GM10266 (cell line): ENCODE measurements at regions not wholly inside any gene's neighbourhood (a gene's known extent, or its start where the extent isn't known, plus 50 kb on each side); places are given as distances from the start of the nearest gene placed in this dataset.

Experiments
- DNase-seq: peaks from one replicate; pipeline ENCODE4 v3.0.0; 2012; ENCODE audit errors: extremely low spot score
- TF ChIP-seq, protein P1 (sequence below): IDR thresholded peaks from 2 replicates; pipeline ENCODE4 v1.5.1; 2012; ENCODE audit warnings: mild to moderate bottlenecking, low read depth; ENCODE audit not compliant: control insufficient read depth, insufficient read depth; ENCODE audit errors: missing control alignments

DNA sequence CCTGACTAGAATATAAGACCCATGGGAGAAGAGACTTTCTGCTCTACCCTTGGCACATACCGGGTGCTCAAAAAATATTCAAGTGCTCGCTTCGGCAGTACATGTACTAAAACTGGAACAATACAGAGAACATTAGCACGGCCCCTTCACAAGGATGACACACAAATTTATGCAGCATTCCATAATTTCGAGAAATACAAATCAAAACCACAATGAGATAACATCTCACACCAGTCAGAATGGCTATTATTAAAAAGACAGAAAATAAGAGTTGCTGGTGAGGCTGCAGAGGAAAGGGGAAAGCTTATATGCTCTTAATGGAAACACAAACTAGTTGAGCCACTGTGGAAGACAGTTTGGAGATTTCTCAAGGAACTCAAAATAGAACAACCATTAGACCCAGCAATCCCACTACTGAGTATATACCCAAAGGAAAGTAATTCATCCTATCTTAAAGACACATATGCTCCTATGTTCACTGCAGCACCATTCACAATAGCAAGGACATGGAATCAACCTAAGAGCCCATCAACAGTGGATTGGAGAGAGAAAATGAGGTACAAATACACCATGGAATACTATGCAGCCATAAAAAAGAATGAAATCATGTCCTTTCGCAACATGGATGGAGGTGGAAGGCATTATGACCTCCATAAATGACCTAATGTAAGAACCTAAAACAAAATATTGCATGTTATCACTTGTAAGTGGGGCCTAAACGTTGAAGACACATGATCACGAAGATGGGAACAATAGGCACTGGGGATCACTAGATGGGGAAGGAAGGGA is 71.6 kb upstream of the CYP1B1 start:
- TF ChIP-seq, protein P1, sequence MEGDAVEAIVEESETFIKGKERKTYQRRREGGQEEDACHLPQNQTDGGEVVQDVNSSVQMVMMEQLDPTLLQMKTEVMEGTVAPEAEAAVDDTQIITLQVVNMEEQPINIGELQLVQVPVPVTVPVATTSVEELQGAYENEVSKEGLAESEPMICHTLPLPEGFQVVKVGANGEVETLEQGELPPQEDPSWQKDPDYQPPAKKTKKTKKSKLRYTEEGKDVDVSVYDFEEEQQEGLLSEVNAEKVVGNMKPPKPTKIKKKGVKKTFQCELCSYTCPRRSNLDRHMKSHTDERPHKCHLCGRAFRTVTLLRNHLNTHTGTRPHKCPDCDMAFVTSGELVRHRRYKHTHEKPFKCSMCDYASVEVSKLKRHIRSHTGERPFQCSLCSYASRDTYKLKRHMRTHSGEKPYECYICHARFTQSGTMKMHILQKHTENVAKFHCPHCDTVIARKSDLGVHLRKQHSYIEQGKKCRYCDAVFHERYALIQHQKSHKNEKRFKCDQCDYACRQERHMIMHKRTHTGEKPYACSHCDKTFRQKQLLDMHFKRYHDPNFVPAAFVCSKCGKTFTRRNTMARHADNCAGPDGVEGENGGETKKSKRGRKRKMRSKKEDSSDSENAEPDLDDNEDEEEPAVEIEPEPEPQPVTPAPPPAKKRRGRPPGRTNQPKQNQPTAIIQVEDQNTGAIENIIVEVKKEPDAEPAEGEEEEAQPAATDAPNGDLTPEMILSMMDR, result no peak
- DNase-seq, result no peak

DNA sequence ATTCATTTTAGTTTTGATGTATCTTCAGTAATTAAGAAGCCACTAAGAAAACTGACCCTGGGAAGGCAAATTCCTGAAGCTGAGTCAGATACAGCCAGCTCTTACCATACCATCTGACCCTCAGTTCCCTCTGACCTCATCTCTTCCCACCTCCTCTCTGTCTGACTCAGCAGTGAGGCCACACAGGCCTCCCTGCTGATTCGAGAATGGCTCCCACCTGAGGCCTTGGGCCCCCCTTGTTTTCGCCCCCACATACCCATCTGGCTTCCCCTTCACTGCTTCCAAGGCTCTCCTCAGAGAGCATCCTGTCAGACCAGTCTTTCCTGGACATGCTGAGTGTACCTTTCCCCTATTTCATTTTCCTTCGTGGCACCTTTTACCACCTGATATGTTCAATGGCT is 71.0 kb upstream of the CYP1B1 start:
- TF ChIP-seq, protein P1, result no peak
- peak; percentile 65 for DNase-seq

DNA sequence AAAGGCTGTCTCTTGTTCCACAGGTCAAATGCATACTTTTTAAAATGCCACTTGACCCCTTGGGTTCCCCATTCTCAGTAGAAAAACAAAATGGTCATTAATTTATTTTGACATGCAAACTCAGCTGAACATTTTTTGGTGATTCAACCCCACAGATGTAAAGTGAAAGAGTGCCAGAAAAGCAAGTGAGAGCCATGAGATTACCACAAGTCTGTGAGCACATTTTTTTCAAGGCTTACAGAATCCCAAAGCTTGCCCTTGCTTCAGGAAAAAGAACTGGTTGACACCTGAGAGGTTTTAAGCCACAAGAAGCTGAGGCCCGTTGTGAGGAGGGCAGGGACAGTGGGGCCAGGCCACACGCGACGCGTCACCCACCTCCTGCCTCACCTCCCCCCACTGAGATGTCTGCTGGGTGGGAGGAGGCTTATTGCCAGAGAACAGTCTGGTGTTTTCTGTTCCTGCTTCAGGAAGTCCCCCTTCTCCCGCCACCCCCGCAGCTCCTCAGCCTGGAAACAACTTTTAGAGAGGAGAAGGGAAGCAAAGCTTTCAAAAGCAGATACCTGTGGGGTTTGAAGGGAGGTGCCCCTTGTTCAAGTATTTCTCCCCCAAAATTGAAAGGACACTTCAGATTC is 70.4 kb upstream of the CYP1B1 start:
- peak; percentile 51 for DNase-seq
- TF ChIP-seq, protein P1, result no peak

DNA sequence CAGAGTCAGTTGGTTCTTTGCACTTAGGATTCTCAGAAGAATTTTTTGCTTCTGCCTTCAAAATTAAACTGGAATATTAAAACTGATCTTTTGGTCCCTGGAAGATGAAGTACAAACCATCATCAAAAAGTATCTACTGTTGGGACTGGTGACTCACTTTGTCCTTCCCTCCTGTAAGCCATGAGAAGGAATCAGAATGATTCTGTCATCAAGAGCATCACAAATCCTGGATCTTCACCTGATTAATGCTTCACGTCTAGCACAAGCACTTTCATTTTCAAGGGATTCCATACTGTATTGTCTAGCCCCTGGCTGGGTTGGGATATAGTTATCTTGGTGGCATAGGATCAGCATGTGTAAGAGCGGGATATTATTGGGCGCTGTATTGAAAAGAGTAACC is 69.3 kb upstream of the CYP1B1 start:
- TF ChIP-seq, protein P1, result no peak
- no peak for DNase-seq

DNA sequence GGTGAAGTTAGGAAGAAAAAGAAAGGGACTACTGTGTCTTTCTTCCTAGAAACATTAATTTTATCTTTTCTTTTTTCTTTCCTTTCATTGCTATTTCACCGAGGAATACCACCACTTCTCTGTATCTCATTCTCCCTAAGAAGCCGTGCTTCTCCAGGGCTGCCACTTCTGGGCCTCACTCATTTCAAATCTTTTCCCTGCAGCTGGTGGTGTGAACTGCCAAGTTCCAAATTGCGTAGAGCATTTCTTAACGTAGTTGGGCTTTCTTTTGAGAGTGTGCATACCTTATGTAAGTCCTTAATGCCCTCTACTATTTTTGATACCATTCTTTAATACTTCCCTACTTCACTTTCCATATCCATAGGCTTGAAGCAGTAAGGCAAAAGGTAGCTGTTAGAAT is 66.7 kb upstream of the CYP1B1 start:
- TF ChIP-seq, protein P1, result no peak
- no peak for DNase-seq

DNA sequence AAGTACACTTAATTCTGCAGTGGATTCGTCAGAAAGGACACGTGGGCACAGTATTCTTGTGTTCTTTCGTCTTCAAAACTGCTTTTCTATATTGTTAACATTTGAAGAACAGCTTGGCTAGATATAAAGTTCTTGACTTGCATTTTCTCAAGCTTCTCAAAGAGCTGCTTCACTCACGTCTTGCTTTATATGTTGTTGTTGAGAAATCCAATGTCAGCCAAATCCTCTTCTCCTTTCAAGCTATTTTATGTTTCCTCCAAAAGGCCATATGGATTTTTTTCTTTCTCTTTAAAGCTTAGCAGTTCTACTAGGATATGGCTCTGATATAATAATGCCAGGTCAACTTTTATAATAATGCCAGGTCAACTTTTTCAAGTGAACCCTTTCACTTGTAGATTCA is 65.5 kb upstream of the CYP1B1 start:
- TF ChIP-seq, protein P1, result no peak
- DNase-seq, result no peak

DNA sequence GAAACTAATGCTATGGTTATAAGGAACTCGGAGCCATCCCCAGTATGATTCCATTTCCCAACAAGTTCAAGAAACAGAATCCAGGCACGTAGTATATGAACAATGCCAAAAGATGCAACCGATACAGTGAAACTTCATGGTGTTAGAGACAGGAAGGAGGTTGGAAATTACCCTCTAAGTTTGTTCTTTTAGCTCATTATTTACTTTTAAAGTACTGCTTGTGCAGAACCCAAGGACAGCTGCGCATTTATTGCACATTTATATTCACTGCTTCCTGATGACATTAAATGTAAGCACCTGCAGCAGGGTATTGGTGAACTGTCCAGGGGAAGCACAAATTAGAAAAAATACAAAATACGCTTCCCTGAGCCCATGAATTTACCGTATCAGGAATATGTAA is 63.0 kb upstream of the CYP1B1 start:
- TF ChIP-seq, protein P1, result no peak
- DNase-seq, result no peak
